Hematopoietic multipotent progenitor cell treated with erythropoietin and hydrocortisone succinate and interleukin-3 and kit ligand, for 17 days (in vitro differentiated cells): ENCODE measurements at regions not wholly inside any gene's neighbourhood (a gene's known extent, or its start where the extent isn't known, plus 50 kb on each side); places are given as distances from the start of the nearest gene placed in this dataset.

ENCODE experiments used
- DNase-seq: peaks from one replicate; pipeline ENCODE4 v3.0.0-alpha.2; 2015; ENCODE audit warnings: low spot score

DNA sequence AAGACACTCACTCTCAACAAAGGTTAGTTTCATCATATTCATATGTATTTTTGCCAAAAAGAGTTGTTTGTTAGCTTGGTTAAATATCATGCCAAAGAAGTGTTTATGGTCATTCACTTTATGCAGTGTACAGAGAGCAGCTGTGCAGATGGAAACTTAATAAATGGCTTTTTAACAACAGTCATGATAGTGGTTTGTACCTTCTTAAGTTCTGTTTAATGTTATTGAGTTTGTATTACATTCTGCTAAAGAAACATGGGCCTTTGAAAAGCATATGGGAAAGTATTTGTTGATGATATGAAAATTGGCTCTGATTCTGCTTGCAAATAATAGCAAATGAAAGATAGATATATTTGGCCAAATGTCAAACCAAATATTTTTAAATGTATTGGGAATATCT lies 607.3 kb downstream of the NCAM2 start:
- DNase-seq = no peak

DNA sequence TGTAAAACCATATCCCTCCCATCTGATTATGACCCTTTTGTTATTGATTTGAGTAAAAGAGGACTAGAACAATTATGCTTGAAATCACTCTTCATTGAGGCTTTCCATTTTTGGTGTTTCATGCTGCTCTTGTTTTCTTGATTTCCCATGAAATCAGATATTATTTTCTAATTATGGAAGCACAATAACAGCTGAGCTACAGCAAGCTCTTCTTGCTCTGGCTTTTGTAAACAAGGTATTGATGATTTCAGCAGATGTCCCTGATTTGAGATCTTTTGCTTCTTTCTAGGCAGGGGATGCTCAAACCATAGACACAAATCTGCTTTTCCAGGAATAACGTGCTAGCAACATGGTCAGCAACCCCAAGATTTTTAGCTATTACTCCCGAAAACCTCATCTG lies 607.8 kb downstream of the NCAM2 start:
- no peak for DNase-seq

DNA sequence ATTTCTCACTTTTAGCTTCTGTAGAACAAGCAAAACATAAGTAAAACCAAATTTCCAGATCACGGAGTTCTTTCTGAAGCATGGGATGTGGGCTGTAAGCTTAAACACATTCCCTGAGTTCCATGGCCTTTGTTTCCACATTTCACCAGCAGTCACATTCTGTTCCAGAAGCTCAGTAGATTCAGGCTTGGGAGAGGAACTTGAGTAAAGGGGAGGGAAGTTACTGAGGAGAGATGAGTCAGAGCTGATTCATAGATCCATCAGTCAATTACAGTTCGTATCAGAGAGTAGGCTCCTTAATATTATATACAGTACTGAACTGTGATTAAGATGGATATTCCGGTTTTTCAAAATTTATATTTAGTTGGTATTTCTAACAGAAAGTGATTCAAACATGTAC lies 614.3 kb downstream of the NCAM2 start:
- no peak for DNase-seq

DNA sequence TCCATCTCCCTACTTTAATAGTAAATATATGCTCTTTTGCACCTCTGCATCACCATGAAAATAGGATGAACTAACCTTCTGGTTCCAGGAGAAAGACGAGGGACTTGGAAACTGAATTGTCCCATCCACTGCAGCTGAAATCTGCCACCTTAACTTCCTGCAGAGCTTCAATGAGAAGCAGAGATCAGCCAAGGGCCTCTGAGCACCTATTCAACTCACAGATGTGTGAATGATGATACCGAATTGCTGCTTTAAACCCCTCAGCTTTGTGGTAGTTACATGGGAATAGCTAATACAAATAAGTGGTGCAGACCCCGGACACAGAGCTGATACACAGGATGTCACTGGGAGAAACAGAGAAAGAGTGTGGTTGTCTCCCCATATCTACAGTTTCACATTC lies 616.8 kb downstream of the NCAM2 start:
- DNase-seq = no peak

DNA sequence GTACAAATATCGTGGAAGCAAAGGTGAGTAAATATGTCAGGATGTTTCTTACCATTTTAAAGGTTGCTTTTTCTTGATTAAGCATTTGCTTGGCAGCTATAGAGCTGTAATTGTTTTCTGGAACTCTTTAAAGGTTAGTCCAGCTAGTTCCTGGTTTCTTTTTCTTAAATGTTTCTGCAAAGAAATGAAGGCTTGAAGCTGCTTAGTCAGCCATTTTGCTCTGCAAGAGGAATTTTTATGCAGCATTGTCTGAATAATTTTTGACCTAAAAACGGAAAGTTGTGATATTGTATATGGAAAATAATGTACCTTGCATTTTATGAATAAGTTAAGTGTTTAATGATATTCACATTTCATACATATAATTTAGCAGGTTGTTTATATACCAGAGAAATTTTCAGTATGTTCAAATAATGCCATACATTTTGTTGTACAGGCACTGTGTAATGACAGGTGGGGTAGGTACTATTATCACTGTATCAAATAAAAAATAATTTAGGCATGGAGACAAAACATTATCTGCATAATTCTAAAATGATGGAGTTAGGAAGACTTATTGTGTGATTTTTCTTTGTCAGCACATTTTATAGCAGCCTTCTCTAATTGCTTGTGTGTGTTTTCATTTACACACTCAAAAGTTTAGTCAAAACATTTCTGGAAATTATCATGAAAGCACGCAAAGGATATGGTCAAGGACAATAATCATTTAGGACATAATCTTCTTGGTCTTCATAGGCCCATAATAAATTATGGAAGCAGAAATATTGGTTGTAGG lies 624.4 kb downstream of the NCAM2 start:
- no peak for DNase-seq

DNA sequence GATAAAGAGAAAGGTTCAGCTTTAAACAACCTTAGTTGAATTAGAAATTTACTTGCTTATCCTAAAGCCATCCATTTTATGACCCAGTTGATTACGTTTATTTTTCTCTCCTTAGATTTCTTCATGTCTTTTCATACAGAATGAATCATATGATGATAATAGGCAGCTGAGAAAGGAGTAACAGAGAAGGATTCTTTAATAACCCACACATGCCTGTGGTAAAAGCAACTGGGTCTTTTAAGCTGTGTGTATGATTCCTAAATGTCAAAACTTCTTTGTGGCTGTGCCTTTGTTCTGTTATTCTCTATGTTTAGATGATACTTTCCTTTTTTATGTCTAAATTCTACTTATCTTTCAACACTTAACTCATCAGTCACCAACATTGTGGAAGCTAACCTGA lies 626.5 kb downstream of the NCAM2 start:
- no peak for DNase-seq

DNA sequence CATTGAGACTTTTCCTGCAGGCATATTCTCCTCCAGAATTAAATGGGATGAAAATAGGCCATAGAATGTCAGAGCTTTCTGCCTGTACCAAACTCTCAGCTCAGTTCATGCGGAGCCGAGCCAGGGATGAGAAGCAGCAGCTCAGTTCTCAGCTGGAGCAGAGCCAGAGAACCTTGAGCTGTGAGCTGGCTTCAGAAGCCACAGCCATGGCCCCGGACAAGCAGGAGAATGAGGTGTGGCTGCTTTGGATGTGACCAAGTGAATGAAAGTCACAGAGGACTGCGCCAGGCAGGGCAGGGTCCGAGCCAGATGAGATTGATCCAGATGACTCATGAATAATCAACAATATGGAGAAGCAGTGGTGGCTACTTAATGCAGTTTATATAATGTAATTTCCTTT lies 633.8 kb downstream of the NCAM2 start:
- DNase-seq = no peak

DNA sequence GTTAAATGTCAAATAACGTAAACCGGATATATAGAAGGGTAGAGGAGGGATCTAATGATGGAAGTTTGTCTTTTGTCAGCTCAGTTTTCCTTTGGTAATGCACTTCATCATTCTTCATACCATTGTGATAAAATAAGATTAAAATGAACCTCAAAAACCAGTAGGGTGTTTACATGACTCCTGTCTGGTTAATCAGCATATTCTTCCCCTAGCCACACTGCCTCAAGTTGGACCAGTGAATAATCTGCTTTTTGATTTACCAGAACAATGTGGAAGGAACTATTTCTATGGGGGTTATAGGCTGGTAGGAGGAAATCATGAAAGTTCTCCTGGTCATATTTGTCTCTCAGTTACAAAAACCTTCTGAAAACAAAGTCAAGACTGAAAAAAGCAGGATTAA lies 634.7 kb downstream of the NCAM2 start:
- no peak for DNase-seq

DNA sequence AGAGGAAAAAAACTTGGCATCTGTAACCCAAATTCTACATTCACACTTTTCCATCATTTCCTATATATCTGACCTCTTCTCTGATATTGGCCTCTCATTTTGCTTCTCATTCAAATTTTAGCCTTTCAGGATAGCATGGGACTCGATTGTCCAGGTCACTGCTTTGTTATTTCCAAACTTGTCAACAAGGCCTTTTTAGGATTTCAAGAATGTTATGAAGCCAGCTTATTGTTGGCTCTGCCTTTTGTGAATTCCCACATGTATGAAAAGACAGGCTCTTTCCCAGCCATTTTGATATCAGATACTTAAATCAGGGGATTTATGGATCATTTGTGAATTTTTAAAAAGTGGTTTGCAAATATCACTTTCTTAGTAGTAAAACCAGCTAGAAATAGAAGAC lies 663.5 kb downstream of the NCAM2 start:
- DNase-seq = no peak

DNA sequence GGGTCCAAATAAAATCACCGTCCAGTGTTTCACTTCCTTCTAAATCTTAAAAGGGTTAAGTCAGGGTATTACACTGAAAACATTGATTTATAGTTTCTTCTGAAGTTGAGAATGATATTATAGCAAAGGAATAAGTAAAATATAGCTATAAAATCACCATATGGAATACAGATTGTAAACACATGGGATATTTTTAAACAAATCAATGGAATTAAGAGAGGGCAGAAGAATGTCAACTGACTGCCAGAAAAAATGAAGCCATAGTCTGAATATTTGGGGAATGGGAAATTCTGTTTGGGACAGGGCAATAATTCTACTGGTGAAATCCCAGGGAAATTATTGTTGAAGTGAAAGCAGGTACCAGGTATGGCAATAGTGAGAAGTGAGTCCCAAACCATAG lies 664.6 kb downstream of the NCAM2 start:
- DNase-seq = no peak

DNA sequence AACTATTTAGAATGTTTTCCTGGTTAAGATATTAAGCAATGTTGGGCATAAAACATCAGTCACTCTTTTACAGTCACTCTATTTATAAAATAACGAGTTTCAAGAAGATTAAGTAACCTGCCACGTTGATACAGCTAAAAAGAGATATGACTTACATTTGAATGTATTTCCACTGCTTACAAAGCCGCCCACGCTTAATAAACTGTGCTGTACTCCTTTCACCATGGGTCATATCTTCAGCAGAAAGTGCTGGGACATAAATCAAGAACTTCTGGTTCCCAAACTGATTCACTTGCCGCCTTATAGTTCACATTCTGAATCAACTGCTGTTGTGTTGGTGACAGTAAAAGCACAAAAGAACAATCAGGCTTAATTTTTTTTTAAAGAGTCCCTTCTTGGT lies 666.7 kb downstream of the NCAM2 start:
- DNase-seq = no peak

DNA sequence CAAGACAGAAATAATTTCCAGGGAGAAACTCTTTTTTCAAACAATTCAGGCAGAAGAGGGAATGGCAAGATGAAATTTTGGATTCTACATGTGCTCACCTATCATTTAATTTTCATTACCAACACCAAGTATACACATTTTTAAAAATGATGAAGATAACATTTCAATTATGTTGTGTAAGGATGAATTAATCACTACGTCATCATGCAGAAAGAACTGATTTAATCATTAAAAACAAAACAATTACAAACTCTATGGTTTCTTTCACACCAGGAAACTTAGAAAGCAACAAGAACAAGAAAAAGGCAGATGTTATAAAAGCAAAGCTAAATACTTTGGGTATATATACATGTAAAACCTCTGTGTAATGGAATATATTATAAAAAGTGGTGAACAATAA lies 668.5 kb downstream of the NCAM2 start:
- no peak for DNase-seq

DNA sequence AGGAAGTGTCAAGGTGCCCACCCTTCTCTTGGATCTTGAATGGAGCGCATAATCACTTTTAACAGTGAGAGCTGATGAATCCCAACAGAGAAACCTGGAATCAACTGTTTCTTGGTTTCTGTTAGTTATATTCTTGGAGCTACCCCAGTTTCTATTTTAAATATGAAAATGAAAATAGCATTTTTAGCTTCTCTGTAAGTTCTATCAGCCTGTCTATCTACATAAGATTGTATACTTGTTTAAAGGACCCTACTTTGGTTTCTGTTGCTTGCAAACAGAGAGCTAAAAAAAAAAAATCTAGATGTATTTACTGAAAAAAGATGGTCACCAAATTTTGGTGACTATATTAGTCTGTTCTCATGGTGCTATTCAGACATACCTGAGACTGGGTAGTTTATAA lies 670.0 kb downstream of the NCAM2 start:
- DNase-seq = no peak

DNA sequence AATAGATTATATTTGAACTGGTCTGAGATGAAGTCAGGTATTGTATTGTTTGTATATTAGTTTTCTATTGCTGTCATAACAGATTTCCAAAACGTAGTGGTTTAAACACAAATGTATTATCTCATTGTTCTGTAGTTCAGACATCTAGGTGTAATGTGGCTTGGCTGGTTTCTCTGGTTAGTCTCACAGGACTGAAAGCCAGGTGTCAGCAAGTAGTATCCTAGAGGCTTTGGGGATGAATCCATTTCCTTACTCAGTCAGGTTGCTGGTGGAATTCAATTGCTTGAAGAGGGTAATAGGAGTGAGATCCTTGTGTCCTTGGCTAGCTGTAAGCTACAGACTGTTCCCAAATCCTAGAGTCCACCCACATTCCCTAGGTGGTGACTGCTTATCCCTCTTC lies 675.8 kb downstream of the NCAM2 start:
- DNase-seq = no peak

DNA sequence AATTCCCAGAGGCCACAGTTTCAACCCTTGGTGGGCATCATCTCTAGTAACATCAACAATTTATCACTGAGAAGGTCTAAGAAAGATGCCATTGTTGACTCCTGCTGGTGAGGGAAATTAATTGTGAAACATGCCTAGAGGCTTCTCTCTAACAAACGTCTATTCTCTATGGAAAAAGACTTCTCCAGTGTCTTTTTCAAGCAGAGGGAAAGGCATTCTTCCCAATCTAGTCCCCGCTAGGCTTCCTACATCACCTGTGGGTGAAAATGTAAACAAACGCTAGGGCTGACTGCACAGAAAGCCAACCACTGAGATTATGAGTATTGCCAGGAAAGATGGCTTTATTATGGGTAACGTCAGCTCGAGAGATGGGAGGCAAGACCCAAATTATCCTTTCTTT lies 677.4 kb downstream of the NCAM2 start:
- DNase-seq = no peak

DNA sequence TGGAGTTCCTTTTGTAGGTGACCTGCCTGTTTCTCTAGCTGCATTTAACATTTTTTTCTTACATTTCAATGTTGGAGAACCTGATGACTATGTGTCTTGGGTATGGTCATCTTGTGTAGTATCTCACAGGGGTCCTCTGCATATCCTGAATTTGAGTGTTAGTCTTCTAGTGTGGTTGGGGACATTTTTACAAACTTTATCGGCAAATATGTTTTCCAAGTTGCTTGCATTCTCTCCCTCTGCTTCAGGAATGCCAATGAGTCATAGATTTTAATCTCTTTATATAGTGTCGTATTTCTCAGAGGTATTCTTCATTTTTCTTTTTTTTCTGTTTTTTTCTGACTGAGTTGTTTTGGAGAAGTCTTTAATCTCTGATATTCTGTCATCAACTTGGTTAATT lies 684.0 kb downstream of the NCAM2 start:
- DNase-seq = no peak

DNA sequence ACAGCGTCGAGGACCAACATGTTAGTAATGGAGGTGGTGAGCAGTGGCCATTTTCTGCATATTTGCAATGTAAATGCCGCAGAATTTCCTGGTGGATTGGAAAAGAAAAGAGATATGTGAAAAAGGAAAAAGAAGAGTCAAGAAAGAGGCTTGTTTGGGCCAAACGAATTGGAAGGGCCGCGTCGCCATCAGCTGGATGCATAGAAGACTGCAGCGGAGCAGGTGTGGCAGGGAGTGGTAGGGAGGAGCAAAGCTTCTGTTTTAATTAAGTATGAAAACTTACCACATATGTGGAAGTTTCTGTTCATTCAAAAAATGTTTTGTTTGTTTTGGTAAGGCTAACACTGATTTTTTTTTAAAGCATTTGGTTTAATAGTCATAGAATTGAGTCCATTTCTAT lies 690.7 kb downstream of the NCAM2 start:
- no peak for DNase-seq

DNA sequence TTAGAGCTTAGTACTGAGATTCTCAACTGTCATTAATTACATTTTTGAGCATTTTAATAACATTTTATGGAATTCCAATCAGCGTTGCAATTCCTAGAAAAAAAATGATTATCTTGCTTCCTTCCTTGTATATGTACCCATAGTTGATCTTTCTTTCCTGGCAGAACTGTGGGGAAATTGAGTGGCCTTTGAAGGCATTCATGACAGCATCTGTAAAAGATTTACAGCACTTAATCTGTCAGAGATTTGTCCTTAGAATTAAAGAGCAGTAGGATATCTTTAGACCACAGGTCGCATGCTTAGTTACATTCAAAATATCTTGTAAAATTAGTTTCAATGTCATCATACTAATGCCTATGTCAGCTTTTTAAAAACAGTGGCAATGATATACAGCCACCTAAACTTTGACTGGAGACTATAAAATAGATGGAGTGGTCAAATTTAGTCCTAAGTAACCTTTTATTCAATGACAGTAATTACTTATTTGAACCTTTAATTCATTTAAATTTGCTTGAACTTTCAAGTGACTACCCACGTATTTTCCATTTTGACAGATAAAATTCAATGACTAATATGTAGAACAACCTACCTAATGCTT lies 692.0 kb downstream of the NCAM2 start:
- no peak for DNase-seq

DNA sequence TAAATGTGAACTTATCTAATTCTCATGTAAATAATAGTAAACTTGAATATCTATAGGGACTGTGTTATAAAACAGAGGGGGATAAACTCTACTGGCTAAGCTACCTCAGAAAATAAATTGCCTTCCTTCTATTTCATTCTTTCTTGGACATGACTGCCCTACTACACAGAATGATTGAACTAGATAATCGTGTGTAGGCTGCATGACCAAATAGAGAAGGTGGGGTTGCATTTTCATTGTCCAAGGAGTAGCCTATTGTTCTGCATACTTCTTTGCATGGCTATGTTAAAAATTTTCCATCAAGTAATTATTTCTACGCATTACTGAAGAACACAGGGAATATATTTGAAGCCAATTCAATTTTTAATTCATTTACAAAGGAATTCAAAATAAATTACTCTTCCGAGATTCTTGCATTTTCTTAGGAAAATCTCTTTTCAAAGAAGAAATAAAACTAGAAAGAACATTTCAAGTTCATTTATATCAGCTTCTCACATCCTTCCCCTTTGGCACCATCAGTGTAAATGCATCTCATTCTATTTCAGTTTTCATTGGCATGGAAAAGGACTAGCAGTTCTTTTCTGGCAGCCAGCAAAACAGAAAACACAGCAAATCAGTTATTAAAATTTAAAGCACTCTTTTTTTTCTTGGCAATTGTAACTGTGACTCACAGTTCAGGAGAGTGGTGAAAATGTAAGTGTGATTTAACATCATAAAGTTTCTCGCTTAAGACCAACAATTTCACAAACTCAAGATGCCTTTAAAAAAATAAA lies 714.7 kb downstream of the NCAM2 start:
- no peak for DNase-seq

DNA sequence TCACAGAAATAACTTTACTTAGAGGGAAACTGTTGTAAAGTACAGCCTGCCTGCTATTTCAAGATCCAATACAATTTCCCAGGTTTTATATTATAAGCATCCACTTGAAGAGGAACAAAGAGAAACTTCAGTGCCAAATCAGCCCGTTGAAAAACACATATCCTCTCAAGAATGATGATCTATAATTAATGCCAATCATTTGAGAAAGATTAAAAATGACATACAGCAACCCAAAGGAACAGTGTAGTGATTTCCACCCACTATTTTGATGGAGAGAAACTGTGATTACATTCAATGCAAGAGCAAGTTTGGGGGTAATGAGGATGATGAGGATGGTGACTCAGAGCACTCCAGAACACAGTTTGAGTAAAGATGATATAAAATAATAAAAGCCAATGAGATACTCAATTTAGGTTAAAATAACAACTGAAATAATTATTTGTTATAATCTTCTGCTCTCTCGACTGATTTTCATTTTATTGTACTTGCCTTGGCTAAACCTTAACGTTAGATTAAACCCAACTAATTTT lies 715.5 kb downstream of the NCAM2 start:
- no peak for DNase-seq

DNA sequence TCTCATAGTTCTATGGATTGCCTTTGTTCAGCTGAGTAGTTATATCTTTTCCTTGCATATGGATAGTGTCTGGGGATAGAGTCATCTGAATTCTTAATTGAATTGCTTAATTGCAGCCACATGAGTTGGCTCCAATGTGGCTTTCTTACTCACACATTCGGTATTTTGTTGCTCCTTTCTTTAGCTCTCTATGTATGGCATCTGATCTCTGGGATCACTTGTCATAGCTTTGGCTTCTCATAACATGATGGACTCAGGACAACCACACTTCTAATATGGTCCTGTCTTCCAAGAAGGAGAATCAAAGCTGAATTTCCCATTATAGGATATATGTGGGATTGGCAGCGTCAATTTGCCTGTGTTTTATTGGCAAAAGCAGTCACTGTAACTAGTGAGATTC lies 716.2 kb downstream of the NCAM2 start:
- no peak for DNase-seq

DNA sequence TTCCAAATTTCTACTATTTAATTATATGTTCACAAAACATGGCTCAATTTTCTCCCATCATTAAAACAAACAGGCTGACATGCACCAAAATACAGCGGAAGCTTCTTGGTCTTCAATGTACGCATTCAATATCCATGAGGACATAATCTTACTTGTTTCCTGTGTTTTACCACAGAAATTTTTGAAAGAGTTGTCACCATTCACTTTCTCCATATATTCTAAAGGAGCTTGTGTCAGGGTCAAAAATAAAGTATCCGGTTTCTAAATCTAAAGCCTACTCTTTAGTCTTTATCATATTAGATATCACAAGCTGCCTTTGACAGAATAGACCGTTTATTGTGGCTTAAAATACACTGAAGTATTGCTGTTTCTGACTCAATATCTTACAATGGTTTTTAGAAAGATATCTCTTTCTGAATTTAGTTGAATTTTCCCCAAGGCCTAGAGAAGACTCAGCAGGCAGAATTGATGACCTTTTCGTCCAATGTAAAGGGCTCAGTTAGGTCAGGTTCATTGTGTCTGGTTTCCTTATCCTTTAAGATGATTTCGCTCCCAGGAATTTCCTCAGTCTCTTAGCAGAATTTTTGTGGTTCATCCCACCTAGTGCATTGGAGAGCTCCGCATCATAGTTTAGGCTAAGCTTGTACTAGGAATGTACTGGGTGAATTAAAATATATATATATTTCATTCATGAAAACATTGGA lies 717.2 kb downstream of the NCAM2 start:
- no peak for DNase-seq

DNA sequence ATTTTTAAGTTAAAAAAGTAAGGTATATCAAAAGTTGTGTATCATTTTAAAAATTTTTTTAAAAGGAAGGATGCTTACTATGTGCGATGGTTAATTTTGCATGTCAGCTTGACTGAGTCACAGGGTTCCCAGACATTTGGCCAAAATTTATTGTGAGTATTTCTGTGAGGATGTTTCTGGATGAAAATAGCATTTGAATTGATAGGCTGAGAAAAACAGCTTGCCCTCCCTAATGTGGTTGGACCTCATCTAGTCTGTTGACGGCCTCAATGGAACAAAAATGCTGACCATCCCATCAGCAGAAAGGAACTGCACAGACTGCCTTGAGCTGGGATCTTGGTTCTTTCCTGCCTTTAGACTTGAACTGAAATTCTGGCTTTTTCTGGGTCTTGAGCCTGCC lies 724.5 kb downstream of the NCAM2 start:
- DNase-seq = no peak
